ENCODE measurements at regions not wholly inside any gene's neighbourhood (a gene's known extent, or its start where the extent isn't known, plus 50 kb on each side); places are given as distances from the start of the nearest gene placed in this dataset.
A peak's percentile ranks its signal among the peaks of the same experiment; 100 is the strongest.

DNA sequence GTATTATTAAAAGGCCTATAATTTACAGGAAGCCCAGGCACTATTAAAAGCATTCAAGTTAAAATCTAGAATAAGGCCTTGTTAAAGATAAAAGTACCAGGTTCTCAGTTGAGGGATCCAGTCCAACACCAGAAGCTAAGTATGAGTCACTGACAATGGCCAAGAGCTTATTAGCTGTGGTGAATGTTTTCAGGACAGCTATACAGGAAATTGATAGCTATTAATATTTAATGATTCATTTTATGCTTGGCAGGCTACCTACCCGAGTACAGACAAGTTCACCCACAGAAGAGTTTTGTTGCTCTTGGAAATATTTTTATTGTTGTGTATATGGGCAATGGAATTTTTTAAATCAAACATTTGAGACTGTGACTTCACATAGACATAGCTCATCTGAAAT lies 729.6 kb upstream of the ZNF804A start:
- Histone ChIP-seq H2AFZ (ENCODE audit: control insufficient read depth, low read length) (no peak overlapping the region), H3K4me3 (ENCODE audit: control insufficient read depth in 2 of 3, extremely low read depth in 1 of 3, insufficient read depth in 2 of 3, low read depth in 1 of 3, low read length in 3 of 3) (no peak overlapping the region), H3K4me1 (ENCODE audit: control insufficient read depth, extremely low read depth, insufficient read depth, low read length) (peaks cover 20% of the 10 kb centered on the region), H3K9me3 (ENCODE audit: control insufficient read depth, low read depth, low read length) (no peaks in the 10 kb centered on the region), H3K27me3 (ENCODE audit: control insufficient read depth, extremely low read depth, insufficient read depth, low read length) (no peaks in the 10 kb centered on the region), H3K9me1 (ENCODE audit: control insufficient read depth, extremely low read depth, insufficient read depth, low read length) (no peaks in the 10 kb centered on the region), H3K36me3 (ENCODE audit: control insufficient read depth in 2 of 2, extremely low read depth in 1 of 2, insufficient read depth in 2 of 2, low read length in 2 of 2) (no peaks in the 10 kb centered on the region), H3K9ac (ENCODE audit: control insufficient read depth, extremely low read depth, insufficient read depth, low read length) (no peak overlapping the region), H3K4me2 (ENCODE audit: control insufficient read depth, extremely low read depth, insufficient read depth, low read depth, low read length) (peak overlapping the region; percentile 63), H3K27ac (ENCODE audit: control insufficient read depth, insufficient read depth, low read length) (no peak overlapping the region), H3K79me2 (ENCODE audit: control insufficient read depth, insufficient read depth, low read length) (no peaks in the 10 kb centered on the region), H4K20me1 (ENCODE audit: control insufficient read depth, extremely low read depth, insufficient read depth, low read length) (no peaks in the 10 kb centered on the region)
- TF ChIP-seq, protein P1, sequence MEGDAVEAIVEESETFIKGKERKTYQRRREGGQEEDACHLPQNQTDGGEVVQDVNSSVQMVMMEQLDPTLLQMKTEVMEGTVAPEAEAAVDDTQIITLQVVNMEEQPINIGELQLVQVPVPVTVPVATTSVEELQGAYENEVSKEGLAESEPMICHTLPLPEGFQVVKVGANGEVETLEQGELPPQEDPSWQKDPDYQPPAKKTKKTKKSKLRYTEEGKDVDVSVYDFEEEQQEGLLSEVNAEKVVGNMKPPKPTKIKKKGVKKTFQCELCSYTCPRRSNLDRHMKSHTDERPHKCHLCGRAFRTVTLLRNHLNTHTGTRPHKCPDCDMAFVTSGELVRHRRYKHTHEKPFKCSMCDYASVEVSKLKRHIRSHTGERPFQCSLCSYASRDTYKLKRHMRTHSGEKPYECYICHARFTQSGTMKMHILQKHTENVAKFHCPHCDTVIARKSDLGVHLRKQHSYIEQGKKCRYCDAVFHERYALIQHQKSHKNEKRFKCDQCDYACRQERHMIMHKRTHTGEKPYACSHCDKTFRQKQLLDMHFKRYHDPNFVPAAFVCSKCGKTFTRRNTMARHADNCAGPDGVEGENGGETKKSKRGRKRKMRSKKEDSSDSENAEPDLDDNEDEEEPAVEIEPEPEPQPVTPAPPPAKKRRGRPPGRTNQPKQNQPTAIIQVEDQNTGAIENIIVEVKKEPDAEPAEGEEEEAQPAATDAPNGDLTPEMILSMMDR (optimal IDR thresholded peaks at IDR 0.05 in 1 of 3, IDR thresholded peaks at IDR 0.05 in 1 of 3, conservative IDR thresholded peaks at IDR 0.05 in 1 of 3; ENCODE audit: extremely low read depth in 1 of 3, insufficient read depth in 2 of 3, low read length in 3 of 3): no peak
- TF ChIP-seq EZH2 (IDR thresholded peaks at IDR 0.05; ENCODE audit: low read length): no peak
- dilution Hi-C loops (cut with MboI; ENCODE audit: extremely low pct_ligation_motif_present, low sequenced_read_pairs): no loop called here
- DNase-seq (ENCODE audit: low read depth, low spot score) (peak; percentile 70), FAIRE-seq (peak; percentile 67)

DNA sequence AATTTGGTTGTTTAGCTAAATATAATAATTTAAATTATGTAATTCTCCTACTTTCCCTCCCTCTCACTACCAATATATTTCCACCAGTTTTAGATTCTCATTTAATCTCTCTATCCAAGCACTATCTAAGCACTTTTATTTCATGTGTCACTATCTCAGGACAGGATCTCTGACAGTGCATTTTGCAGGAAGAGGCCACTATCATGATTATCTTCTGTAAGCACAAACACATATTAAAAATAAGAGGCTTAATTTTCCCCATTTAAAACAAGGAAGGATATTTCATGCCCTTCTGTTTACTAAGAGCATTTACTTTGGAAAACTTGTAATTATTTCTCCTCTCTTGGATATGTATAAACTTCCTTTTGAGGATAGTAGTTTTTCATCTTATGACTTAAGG lies 726.2 kb upstream of the ZNF804A start:
- no peaks in the 10 kb centered on the region for H3K9me3 ChIP-seq (ENCODE audit: control insufficient read depth, low read depth, low read length)
- TF ChIP-seq, protein P1 (optimal IDR thresholded peaks at IDR 0.05 in 1 of 3, IDR thresholded peaks at IDR 0.05 in 1 of 3, conservative IDR thresholded peaks at IDR 0.05 in 1 of 3; ENCODE audit: extremely low read depth in 1 of 3, insufficient read depth in 2 of 3, low read length in 3 of 3): no peak
- H3K9me1 ChIP-seq (ENCODE audit: control insufficient read depth, extremely low read depth, insufficient read depth, low read length): no peaks in the 10 kb centered on the region
- no peaks in the 10 kb centered on the region for H3K36me3 ChIP-seq (ENCODE audit: control insufficient read depth in 2 of 2, extremely low read depth in 1 of 2, insufficient read depth in 2 of 2, low read length in 2 of 2)
- no peaks in the 10 kb centered on the region for H4K20me1 ChIP-seq (ENCODE audit: control insufficient read depth, extremely low read depth, insufficient read depth, low read length)
- no peak for FAIRE-seq
- H3K4me2 ChIP-seq (ENCODE audit: control insufficient read depth, extremely low read depth, insufficient read depth, low read depth, low read length): no peak overlapping the region
- H2AFZ ChIP-seq (ENCODE audit: control insufficient read depth, low read length): no peak overlapping the region
- no peaks in the 10 kb centered on the region for H3K27me3 ChIP-seq (ENCODE audit: control insufficient read depth, extremely low read depth, insufficient read depth, low read length)
- H3K9ac ChIP-seq (ENCODE audit: control insufficient read depth, extremely low read depth, insufficient read depth, low read length): no peak overlapping the region
- no peak overlapping the region for H3K4me3 ChIP-seq (ENCODE audit: control insufficient read depth in 2 of 3, extremely low read depth in 1 of 3, insufficient read depth in 2 of 3, low read depth in 1 of 3, low read length in 3 of 3)
- dilution Hi-C loops (cut with MboI; ENCODE audit: extremely low pct_ligation_motif_present, low sequenced_read_pairs): no loop called here
- peaks cover 14% of the 10 kb centered on the region for H3K4me1 ChIP-seq (ENCODE audit: control insufficient read depth, extremely low read depth, insufficient read depth, low read length)
- DNase-seq (ENCODE audit: low read depth, low spot score): no peak
- no peak overlapping the region for H3K27ac ChIP-seq (ENCODE audit: control insufficient read depth, insufficient read depth, low read length)
- H3K79me2 ChIP-seq (ENCODE audit: control insufficient read depth, insufficient read depth, low read length): no peaks in the 10 kb centered on the region

All from keratinocyte (primary cell).